ENCODE measurements at regions not wholly inside any gene's neighbourhood (a gene's known extent, or its start where the extent isn't known, plus 50 kb on each side); places are given as distances from the start of the nearest gene placed in this dataset.

DNA sequence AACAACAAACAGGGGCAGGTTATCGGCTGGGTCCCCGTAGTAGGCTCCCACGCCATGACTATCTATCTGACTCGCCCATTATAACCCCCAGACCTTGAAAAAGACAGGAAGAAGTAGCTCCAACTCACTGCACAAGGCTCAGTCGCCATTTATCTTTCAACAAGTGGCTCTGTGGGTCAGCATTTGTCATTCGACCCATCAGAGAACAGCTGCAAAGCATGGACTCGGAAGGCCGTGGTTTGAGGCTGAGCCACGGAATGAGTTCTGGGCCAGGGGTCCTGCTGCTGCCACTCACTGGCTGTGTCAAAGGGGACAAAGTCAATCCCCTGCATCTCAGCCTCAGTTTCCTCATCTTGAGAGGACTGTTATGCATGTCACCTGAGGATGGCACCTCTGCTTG is 131.0 kb downstream of the DMRTA2 start:
- TF ChIP-seq YY1 (IDR thresholded peaks at IDR 0.05; ENCODE audit: low read depth) (no peak), CREB1 (IDR thresholded peaks at IDR 0.05; ENCODE audit: low read depth) (no peak), NFIC (IDR thresholded peaks at IDR 0.05) (no peak), TCF12 (IDR thresholded peaks at IDR 0.05; ENCODE audit: low read depth) (no peak), TEAD4 (IDR thresholded peaks at IDR 0.05) (no peak), CEBPB (IDR thresholded peaks at IDR 0.05) (no peak), EP300 (IDR thresholded peaks at IDR 0.05; ENCODE audit: borderline replicate concordance) (no peak), EGR1 (IDR thresholded peaks at IDR 0.05) (no peak), ZBTB7A (IDR thresholded peaks at IDR 0.05; ENCODE audit: low read depth) (no peak), RAD21 (IDR thresholded peaks at IDR 0.05; ENCODE audit: low read depth) (no peak)
- TF ChIP-seq, protein P1, sequence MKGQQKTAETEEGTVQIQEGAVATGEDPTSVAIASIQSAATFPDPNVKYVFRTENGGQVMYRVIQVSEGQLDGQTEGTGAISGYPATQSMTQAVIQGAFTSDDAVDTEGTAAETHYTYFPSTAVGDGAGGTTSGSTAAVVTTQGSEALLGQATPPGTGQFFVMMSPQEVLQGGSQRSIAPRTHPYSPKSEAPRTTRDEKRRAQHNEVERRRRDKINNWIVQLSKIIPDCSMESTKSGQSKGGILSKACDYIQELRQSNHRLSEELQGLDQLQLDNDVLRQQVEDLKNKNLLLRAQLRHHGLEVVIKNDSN (IDR thresholded peaks at IDR 0.05), result no peak
- TF ChIP-seq, protein P2, sequence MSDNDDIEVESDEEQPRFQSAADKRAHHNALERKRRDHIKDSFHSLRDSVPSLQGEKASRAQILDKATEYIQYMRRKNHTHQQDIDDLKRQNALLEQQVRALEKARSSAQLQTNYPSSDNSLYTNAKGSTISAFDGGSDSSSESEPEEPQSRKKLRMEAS (IDR thresholded peaks at IDR 0.05), result no peak
